Ovary (tissue), 7 donors: ENCODE measurements at regions not wholly inside any gene's neighbourhood (a gene's known extent, or its start where the extent isn't known, plus 50 kb on each side); places are given as distances from the start of the nearest gene placed in this dataset.

Experiments
- DNase-seq, 5 donors: peaks; one replicate each; pipeline ENCODE4 v3.0.0-alpha.2; 2019 to 2020
- H3K27ac ChIP-seq, 2 donors: fragments of 200-600 bp; one replicate each; pipeline versions ENCODE4 v1.5.1 to v1.8.0; 2019 to 2022
- H3K27me3 ChIP-seq: fragments of 200-600 bp; one replicate; pipeline ENCODE4 v1.8.0; 2022
- H3K36me3 ChIP-seq: fragments of 200-600 bp; sonication (generic); one replicate; pipeline ENCODE4 v1.5.1; 2019
- H3K4me1 ChIP-seq: one replicate; pipeline ENCODE4 v1.8.1; 2013; ENCODE audit warnings: mild to moderate bottlenecking, moderate library complexity; ENCODE audit not compliant: insufficient read depth
- H3K4me3 ChIP-seq: fragments of 200-600 bp; sonication (generic); one replicate; pipeline ENCODE4 v1.5.1; 2017
- H3K9me3 ChIP-seq, 2 donors: fragments of 200-600 bp in 1 of 2; sonication (generic) in 1 of 2; one replicate each; pipeline versions ENCODE4 v1.5.1 to v1.8.1; 2013 to 2019; ENCODE audit warnings: mild to moderate bottlenecking in 1 of 2, moderate library complexity in 1 of 2
- CTCF ChIP-seq, 3 donors: fragments of 450-650 bp in 2 of 3; fragments of 200-600 bp in 1 of 3; IDR thresholded peaks; one replicate each; pipeline versions ENCODE4 v1.5.1 to v1.8.0; 2016 to 2022; ENCODE audit warnings: antibody characterized with exemption in 3 of 3, mild to moderate bottlenecking in 1 of 3
- EP300 ChIP-seq: sonication (generic); formaldehyde crosslinking; IDR thresholded peaks from one replicate; pipeline ENCODE4 v1.6.1; 2017; ENCODE audit warnings: antibody characterized with exemption
- POLR2A ChIP-seq: fragments of 450-650 bp; IDR thresholded peaks from one replicate; pipeline ENCODE4 v1.6.1; 2017; ENCODE audit warnings: antibody characterized with exemption, mild to moderate bottlenecking, moderate library complexity
- WGBS, 3 donors: extraction: QIAGEN DNeasy Blood & Tissue Kit in 1 of 3; methylation state at CpG; one replicate each; pipeline versions ENCODE4 v1.1.5 to v1.1.7; 2013 to 2017; 5-methylcytosine and 5-hydroxymethylcytosine counted together
- intact Hi-C, 4 donors: fragments of 100-400 bp; cut with DNase I; formaldehyde crosslinking; loops; one replicate each; pipeline versions ENCODE4 v1.11.0 to v1.15.1; 2022 to 2023
- donor health status: DM: no; HTN: no; CAD: no; lungs with moderate emphysema.
- donor health status: DM: no; HTN: no; CAD: no.
- donor health status: Bipolar disorder and iron deficiency.
- donor health status: DM: no; HTN: no; CAD: no.
- donor health status: DM: yes; HTN: yes; CAD: no.

- no peak for TF ChIP-seq POLR2A
- intact Hi-C loops = no loop called here
- DNase-seq = no peak
- Histone ChIP-seq H3K9me3 (no peaks in the 10 kb centered on the region), H3K4me1 (no peaks in the 10 kb centered on the region), H3K4me3 (no peak overlapping the region), H3K36me3 (no peaks in the 10 kb centered on the region), H3K27me3 (no peaks in the 10 kb centered on the region), H3K27ac (no peak overlapping the region)
- 58 to 76% (median 65%) methylated on average over 5 of the region's 5 CpGs for WGBS, 3 donors
Observed at GRCh38 chr16:51699686-51700396, 548.8 kb upstream of the SALL1 start.

DNA sequence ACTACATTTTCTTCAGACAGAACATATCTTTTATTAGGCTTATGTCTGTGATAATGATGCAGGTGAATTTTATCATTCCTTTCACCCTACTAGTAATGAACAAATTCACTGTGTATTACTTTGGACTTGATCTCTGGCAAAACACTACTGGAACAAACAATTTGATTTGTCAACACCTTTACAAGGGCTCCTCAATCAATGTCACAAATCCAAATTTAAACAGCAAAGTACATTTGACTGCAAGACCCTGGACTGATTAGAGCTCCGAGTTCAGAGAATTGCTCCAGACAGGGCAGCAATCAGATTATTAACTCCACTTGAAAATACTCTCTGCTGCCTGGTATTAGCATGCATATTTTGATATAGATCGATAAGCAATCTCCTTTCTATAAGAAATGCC, 547.6 kb upstream of the SALL1 start:
- 68 to 78% (median 76%) methylated on average over 2 of the region's 2 CpGs for WGBS, 3 donors

DNA sequence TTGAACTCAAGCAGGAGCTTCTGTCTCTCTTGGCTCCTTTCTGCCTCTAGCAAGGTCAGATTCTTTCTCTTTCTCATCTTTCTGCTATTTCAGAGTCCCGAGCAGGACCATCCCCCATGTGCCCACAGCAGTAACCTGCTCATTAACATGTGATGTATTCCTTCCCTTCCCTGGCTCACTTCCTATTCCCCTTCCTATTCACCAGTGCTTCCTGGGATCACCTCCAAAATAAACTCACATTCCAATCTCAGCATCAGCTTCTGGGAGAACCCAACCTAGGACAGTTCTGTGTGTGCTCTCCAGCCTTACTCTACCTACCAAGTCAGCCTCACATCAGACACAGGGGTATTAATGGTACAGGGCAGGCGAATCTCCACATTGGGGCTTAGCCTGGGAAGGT, 546.4 kb upstream of the SALL1 start:
- H3K4me1 ChIP-seq = no peaks in the 10 kb centered on the region
- H3K27me3 ChIP-seq = no peaks in the 10 kb centered on the region
- intact Hi-C loops = no loop called here
- 48 to 54% (median 49%) methylated on average over 2 of the region's 2 CpGs for WGBS, 3 donors
- DNase-seq = no peak
- H3K4me3 ChIP-seq = no peak overlapping the region
- no peak overlapping the region for H3K27ac ChIP-seq
- H3K9me3 ChIP-seq = no peaks in the 10 kb centered on the region
- TF ChIP-seq EP300 (no peak), CTCF (IDR thresholded peaks at IDR 0.05) (no peak), POLR2A (no peak)
- H3K36me3 ChIP-seq = no peaks in the 10 kb centered on the region

More for the DNA sequence above, 547.6 kb upstream of the SALL1 start:
- no peak overlapping the region for H3K4me3 ChIP-seq
- no peaks in the 10 kb centered on the region for H3K9me3 ChIP-seq
- no peaks in the 10 kb centered on the region for H3K27me3 ChIP-seq
- H3K36me3 ChIP-seq = no peaks in the 10 kb centered on the region
- no peak for DNase-seq
- no peaks in the 10 kb centered on the region for H3K4me1 ChIP-seq
- intact Hi-C loops = no loop called here
- no peak for TF ChIP-seq CTCF (IDR thresholded peaks at IDR 0.05)
- TF ChIP-seq EP300 = no peak
- no peak for TF ChIP-seq POLR2A
- H3K27ac ChIP-seq = no peak overlapping the region

DNA sequence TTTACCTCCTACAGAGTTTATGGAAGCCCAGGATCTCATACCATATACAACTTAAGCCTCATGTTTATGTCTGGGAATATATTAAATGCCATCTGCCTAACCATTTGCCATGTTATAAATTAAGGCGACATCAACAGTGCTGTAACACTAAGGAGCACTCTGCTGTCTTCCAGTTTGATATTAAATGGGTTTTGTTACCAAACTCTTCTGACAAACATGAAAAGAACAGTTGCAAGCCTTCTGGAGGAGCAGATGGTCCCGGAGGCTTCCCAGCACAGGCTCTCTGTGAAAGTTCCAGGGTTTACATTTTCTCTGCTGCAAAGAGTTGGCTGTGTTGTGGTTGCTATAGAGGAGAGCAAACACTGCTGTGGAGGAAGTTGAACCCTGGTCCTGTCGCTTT, 545.3 kb upstream of the SALL1 start:
- no peaks in the 10 kb centered on the region for H3K4me1 ChIP-seq
- TF ChIP-seq POLR2A (no peak), CTCF (IDR thresholded peaks at IDR 0.05) (no peak), EP300 (no peak)
- no peak overlapping the region for H3K27ac ChIP-seq
- intact Hi-C loops = no loop called here
- no peaks in the 10 kb centered on the region for H3K36me3 ChIP-seq
- no peaks in the 10 kb centered on the region for H3K27me3 ChIP-seq
- H3K9me3 ChIP-seq = no peaks in the 10 kb centered on the region
- DNase-seq = no peak
- H3K4me3 ChIP-seq = no peak overlapping the region
- WGBS, 3 donors = 50 to 69% (median 60%) methylated on average over 3 of the region's 3 CpGs

GRCh38 chr16:51691109-51691508, 540.0 kb upstream of the SALL1 start:
- intact Hi-C loops = no loop called here
- no peaks in the 10 kb centered on the region for H3K36me3 ChIP-seq
- H3K4me3 ChIP-seq = no peak overlapping the region
- H3K9me3 ChIP-seq = no peaks in the 10 kb centered on the region
- H3K27me3 ChIP-seq = no peaks in the 10 kb centered on the region
- TF ChIP-seq EP300 (no peak), POLR2A (no peak), CTCF (IDR thresholded peaks at IDR 0.05) (no peak)
- no peak overlapping the region for H3K27ac ChIP-seq
- DNase-seq = no peak
- WGBS, 3 donors = 85 to 90% (median 88%) methylated on average over 4 of the region's 4 CpGs
- H3K4me1 ChIP-seq = no peaks in the 10 kb centered on the region
